NOMO-1 (cell line): ENCODE measurements at regions not wholly inside any gene's neighbourhood (a gene's known extent, or its start where the extent isn't known, plus 50 kb on each side); places are given as distances from the start of the nearest gene placed in this dataset.

Experiments used
- DNase-seq, 2 experiments: peaks; one replicate each; lab custom pipeline; 2025; ENCODE audit not compliant: unreplicated experiment in 2 of 2; lab: John Stamatoyannopoulos, UW

DNA sequence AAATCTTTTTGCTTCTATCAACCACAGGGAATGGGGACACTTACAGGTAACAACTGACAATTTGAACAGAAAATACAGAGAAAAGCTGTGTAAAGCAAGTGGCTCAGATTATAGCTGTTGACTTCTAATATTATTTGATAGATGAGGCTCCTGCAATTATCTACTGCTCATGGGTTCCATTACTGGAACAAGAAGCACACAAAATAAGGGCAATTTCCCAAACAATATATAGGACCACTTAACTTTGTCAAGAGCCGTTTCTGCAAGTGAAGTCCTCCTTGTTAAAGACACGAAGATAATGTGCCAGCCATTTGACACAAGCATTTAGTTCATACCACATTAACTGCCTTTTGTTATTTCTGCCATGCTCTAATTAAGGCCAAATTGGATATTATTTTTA, 315.5 kb upstream of the ARID1B start:
- no peak for DNase-seq

DNA sequence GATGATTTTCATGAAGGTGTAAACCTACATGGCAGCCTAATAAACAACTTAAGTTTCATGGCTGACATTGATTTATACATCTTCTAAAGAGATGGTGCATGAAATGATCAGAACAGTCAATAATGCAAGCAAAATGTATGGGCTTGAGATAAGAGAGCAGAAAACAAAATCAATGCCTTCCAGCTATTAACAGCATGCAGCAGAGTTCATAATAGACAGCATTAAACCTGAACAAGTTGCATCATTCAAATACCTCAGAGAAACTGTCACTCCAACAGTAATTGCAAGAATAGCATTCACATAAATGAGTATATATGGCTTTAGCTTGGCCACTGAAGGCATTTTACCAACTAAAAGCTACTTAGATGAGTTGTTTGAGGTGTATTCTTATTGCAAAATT, 319.6 kb upstream of the ARID1B start:
- DNase-seq: no peak

DNA sequence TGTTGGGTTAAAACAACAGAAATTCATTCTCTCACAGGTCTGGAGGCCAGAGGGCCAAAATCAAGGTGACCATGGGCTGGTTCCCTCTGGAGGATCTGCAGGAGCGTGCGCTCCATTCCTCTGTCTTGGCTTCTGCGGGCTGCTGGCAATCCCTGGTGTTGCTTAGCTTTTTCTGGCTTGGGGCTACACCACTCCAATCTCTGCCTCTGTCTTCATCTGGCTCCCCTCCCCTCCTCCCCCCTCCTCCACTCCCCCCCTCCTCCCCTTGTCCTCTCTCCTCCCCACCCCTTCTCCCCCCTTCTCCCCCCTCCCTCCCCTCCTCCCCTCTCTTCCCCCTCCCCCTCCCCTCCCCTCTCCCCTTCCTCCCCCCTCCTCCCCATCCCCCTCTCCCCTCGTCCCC, 321.3 kb upstream of the ARID1B start:
- no peak for DNase-seq

DNA sequence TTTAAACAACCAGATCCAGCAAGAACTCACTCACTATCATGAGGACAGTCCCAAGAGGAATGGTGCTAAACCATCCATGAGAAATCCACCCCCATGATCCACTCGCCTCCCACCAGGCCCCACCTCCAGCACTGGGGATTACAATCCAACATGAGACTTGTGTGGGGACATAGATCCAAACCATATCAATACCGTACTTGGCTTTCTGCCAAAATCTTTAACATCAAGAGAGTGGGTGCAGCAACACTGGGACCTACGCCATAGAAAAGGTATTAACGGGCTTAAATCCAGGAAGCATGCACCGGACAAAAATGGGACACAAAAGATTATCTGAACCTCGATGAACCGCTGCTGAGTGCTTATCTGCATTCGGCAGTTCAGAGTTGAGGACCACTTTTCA, 322.3 kb upstream of the ARID1B start:
- no peak for DNase-seq

DNA sequence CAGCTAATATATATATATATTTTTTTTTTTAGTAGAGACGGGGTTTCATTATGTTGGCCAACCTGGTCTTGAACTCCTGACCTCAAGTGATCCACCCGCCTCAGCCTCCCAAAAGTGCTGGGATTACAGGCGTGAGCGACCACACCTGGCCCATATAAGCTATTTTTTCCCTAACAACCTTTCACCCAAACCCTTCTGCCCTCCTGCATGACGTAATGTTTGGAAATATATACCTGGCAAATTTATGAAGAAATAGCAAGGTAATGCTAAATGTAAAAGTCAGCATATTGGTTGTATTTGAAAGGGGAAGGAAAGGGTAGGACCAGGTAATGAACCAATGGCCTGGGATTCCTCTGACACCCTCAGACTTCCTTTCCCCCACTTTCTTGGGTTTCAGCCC, 325.5 kb upstream of the ARID1B start:
- no peak for DNase-seq

DNA sequence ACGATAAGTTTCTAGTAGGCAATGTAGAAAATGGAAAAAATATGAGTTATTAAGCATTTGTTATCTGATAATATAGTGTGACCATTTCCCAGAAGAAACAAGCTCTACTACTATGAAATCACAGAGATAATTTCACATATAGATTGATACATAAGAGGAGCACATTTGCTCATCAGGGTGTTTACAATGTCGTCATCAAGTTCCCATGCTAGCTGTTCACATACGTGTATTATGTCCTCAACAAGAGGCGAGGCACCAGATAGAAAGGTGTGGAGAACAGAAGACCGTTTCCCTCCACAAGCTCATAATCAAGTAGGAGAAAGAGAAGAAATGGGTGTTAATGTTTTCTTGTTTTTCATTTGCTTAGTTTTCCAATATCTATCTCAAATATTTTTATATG, 326.1 kb upstream of the ARID1B start:
- DNase-seq: no peak

DNA sequence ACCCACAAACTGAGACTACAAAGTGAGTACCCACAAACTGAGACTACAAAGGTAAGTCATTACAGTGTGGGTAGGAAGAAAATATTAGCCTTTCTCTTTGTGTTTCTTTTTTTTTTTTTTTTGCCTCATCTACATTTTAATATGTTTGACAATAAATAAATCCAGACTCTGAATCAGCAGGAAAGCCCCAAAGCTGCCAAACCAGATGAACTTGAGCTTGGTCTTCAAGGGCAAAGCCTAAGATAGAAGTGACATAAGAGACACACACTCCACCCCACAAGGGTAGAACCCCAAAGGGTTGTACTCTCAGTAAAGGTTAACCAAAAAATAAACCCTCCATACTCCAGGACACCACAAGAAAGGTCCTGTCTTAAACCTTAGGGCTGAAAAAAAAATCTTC, 326.8 kb upstream of the ARID1B start:
- no peak for DNase-seq

DNA sequence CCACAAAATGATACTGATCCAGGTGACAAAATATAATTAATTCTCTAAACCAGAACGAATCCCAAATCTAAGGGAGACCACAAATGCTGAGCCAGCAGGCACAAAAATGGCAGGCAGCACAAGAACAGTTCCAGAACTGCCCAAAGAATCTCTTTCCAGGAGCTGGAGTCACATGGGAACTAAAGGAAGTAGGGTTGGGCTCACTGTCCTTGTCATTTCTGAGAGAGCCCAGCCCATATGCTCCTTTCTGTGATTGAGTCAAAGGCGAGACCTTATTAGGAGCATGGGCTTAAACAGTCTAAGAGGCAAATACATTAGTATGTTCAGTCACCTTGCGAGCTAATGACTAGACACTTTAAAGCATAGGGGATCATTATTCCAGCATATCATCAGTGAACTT, 327.6 kb upstream of the ARID1B start:
- DNase-seq: no peak

DNA sequence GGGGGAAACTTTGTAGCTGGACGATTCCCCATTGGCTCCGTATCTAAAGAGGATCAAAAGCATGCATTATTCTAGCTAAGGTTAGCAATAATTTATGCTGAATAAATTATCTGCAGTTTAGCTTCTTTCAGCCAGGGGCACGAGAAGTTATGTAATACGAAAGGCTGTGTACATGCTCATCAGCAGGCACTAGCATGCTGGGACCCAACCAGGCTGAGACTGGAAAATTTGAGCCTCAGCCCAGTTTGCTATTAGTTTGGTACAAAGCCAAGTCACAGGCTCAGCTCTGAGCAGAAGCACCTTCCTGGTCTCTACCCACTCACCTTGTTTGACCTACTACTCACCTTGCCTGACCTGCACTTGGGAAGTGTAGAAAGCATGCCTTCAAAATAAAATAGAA, 328.1 kb upstream of the ARID1B start:
- DNase-seq: no peak

DNA sequence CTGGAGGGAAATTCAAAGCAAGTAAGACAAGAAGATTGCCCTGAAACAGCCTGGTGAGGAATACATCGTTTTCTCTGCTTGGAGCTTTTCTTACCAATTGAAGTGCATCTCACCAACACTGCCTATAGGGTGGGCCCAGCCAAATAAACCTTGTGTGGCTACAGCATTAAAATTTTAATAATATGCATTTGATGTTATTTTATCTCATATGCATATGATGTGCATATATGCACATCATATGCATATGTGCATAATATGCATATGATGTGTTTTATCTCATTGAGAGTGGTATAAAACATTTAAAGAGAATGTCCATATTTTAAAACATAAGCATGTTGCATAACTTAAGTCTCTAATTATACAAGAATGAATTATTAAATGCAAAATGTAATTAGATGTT, 328.6 kb upstream of the ARID1B start:
- no peak for DNase-seq

DNA sequence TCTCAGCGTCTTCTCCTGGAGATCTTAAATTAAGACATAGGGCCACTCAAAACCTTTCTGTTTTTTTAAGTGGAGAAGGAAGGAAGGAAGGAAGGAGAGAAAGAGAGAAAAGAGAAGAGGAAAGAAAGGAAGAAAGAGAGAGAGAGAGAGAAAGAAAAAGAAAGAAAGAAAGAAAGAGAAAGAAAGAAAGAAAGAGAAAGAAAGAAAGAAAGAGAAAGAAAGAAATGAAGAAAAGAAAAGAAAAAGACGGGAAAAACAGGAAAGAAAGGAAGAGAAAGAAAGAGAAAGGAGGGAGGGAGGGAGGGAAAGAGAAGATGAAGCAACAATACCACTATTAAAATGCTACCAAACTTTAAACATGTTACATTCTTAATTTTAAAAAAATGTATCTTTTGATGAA, 336.5 kb upstream of the ARID1B start:
- no peak for DNase-seq

DNA sequence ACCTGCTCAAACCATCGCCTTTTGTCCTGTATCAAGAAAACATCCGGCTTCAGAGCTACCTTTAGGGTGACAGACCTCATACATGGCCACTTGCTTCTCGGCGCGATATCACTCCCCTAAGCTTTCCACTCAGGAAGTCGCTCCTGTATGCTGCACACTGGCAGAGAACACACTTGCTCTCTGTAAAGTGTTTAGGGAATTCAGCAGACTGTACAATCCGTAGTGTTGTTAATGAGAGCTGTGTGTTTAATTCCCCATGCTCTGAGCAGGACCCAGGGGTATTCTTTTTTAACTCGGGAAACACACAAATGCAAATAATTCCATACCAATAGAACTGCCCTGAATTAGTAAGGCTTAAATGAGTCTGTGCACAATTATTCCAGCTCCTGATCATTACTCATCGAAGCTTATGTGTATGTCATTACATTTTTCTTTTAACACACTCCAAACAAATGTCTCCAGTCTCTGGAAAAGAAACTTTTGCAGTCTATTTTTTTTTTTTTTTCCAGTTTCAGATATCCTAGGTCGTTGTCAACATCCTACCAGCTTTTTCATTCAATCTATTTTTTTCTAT, 338.7 kb upstream of the ARID1B start:
- DNase-seq: no peak

DNA sequence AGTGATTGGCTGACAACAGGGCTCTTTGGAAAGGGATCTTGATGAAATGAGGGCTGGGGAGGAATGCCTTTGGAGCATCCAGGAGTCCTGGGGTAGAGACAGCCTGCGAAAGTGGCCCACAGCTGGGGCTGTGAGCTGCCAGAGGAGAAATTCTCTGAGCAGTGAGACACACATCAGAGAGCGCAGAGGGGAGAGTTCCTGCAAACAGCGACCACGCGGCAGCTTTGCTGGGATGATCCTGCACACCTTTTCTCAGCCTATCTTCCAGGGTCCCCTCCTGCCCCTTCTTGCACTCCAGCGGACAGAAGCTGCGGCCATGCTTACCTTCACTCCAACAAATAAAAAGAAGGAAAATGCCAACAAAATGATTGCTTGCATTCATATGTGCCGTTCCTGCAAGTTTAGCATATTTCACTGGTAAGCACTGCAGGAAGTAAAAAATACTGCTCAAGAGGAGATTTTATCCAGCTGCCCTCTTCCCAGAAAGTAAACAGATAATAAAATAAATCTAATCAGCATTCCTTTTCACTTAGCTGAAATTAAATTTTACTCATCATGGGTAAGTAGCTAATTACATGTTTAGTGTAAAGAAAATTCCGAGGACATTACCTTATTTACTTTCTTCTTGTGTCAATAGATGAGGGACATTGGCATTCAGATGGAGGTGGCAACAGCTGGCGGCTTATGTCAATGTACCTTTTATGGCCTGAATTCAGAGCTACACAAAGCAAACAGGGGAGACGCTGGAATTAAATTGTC, 339.9 kb upstream of the ARID1B start:
- DNase-seq: no peak

DNA sequence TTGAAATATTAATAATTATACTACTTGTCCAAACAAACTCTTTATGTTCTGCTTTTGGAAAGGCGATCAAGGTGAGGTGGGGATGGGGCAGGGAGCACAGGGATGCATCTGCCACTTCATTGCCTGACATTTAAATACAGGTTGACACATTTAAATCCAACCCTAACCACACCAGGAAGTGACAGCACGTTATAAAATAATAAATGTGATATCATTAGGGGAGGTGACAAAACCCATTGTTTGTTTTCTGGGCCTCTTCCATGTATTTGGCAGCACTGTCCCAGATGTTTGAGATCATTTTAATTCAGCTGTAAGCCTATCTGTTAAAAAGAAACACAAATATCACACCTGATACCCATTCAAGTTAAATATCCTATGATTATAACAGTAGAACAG, 342.4 kb upstream of the ARID1B start:
- DNase-seq: no peak

DNA sequence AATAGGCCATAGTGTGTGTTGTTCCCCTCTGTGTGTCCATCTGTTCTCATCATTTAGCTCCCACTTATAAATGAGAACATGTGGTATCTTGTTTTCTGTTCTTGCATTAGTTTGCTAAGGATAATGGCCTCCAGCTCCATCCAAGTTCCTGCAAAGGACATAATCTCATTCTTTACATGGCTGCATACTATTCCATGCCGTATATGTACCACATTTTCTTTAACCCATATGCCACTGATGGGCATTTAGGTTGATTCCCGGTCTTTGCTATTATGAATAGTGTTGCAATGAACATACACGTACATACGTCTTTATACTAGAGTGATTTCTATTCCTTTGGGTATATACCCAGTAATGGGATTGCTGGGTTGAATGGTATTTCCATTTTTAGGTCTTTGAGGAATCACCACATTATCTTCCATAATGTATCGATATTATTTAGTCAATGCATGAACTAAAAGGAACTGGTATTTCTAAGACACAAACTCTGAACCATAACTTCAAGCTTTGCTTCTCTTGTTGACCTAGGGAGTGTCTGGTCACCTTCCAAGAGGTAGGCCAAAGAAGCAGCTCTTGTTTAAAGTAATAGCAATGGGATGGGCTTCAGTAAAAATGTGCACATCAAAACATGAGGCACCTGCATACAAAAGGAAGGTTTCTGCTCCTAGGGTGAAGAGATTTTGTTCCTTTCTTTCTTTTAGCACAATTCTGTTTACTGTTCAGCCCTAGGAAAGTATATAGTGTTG, 343.0 kb upstream of the ARID1B start:
- no peak for DNase-seq

DNA sequence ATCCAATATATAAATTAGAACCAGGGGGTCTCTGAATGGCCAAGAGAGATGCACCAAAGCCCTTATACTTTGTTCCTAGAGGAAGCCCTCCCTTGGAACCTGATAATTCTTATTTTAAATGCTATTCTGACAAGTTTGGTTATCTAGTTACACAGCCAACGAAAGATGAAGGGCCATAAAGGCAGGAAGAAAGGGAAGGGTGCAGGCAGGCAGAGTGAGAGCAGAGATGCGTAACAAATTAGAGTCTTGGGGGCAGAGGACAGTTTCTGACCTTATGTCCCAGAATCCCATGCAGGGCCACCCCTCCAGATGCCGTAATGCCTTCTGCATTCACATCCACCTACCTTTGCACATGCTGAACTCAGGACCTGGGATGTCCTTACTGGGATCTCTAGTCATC, 344.6 kb upstream of the ARID1B start:
- no peak for DNase-seq

DNA sequence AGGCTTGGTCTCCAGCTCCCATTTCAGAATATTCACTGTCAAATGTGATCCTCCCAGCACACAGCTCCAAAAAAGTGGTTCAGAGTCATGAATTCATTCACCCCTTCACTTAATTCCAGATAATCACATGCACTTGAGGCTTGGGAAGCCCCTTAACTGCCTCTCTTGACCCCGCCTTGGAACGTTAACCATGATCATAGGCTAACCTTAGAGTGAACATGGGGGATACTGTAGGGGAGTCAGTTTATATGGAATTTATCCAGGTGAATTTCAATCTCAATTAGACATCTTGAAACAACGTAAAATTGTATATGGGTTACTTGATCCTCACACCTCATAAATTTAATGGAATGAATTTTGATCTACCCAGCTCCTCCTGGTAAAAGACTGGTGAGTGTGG, 346.8 kb upstream of the ARID1B start:
- no peak for DNase-seq

DNA sequence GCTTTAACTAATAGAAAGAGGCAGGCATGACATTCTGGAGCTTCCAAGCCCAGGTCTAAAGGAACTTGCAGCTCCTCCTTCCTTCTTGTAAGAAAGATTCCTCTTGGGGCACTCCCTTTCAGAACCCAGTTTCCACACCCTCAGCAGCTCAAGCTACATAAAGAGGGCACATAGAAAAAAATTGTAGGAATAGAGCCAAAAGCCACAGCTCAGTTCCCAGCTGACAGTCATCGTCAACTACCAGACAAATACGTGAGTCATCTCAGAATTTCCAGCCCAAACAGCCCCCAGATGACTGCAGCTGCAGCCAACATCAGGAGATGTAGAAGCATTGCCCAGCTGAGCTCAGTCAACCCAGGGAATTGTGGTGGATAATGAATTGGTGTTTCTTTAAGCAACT, 349.8 kb upstream of the ARID1B start:
- DNase-seq: no peak

DNA sequence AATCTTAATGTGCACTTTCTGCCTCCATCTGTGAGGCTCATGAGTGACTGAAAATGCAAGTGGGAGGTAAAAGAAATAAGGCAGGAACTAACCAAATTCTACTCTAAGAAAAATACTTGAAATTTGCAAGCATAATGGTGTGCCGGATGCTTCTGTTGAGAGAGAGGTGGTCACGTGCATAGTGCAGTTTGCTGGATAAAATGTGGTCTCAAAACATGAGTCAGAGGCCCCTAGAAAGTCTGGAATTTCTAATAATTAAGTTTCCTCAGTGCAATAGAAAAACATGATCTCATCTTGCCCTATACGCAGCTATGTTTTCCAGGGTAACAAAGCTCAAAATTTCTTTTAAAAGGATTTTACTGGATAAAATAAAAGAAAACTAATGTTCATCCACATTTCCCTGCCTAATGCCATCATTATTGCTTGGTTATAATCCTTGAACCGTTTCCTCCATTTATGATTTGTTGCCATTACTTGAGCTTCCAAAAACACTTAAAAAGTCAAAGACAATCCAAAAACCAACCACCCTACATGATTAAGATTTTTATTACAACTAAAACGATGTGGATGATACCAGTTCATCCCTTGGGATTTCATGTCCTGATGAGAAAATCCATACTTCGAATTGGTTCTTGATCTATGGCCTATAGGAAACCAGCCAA, 351.7 kb upstream of the ARID1B start:
- no peak for DNase-seq

DNA sequence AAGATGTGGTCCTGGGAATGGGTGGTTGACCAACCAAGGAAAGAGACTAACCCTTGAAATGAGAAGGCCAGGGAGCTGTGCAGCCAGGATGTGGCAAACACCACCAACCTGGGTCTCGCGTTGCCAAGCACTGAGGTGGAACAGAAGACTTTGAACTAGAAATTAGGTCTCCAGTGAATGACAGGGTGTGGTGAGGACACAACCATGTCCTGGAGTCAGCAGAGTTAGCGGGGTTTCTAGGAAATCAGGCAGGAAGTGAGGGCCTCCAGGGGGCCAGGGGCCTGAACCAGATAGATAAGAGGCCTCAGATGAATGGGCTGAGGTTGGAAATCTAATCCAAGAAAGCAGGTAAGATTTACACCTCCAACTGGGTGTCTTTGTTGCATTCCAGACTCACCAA, 353.3 kb upstream of the ARID1B start:
- no peak for DNase-seq

DNA sequence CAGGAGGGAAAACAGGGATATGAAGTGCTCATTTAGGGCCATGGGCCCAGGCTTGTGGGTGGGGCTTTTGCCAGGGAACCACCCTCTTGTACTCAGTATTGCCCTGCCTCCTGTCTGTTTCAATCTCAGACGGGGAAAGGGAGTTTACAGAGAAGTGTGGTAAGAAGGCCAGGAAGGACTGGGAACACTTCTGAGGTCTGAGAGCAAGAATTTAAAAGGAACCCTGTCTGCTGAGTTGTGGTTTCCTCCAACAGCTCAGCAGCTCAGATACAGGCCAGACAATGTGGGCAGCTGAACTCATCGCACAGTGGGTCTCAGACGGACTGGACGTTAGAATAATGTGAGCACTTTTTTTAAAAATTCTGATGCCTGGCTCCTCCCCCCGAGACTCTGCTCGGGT, 354.1 kb upstream of the ARID1B start:
- DNase-seq: no peak

DNA sequence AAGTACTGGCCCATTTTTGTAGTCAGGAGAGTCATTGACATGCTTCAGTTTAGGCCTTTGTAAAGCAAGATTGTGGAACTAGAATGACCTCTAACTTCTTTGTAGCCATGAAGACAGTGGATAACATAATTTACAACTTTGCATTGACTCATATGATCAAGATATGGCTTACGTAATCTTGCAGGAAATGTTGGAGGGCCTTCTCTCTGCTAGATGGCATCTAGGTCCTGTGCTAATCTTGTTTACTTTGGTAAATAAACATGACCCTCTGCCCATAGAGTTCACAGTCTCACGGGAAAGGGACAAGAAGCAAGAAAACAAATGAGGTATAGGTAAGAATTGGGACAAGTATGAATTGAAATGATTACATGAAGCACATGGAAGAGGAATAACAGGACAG, 355.2 kb upstream of the ARID1B start:
- no peak for DNase-seq
